ENCODE measurements at regions not wholly inside any gene's neighbourhood (a gene's known extent, or its start where the extent isn't known, plus 50 kb on each side); places are given as distances from the start of the nearest gene placed in this dataset.

DNA sequence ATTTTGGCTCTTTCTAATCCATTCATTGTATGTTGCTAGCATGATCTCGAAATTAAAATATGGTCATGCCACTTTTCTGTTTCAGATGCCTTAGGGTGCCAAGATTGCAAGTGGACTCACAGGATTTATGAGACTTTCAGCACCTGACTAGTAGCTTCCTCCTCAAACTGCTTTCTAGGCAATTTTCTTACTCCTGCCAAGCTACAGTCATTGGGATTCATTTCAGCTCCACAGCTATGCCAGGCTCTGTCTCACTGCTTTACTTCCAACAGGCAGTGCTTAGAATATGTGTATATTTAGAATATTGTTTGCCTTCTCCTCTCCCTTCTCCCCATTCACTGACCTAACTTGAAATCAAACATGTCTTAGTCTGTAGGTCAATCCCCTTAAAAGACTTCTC lies 681.4 kb downstream of the TENT5A start:
- TF ChIP-seq POLR2A (IDR thresholded peaks at IDR 0.05; ENCODE audit: low read length), result no peak
- no peak for TF ChIP-seq GATA1 (IDR thresholded peaks at IDR 0.05; ENCODE audit: low read depth, low read length)

Data from erythroblast (primary cell).